NCI-H2081 treated with DMSO at 0.1 percent for 48 hours (cell line): ENCODE measurements at regions not wholly inside any gene's neighbourhood (a gene's known extent, or its start where the extent isn't known, plus 50 kb on each side); places are given as distances from the start of the nearest gene placed in this dataset.
A peak's percentile ranks its signal among the peaks of the same experiment; 100 is the strongest.
"Not testable (repeated sequence)": the region's sequence is repeated elsewhere in the genome, so short reads cannot be mapped to it uniquely, and the experiment has no call there.

Source experiments
- DNase-seq: peaks from one replicate; lab custom pipeline; 2025; lab: John Stamatoyannopoulos, UW

- DNase-seq, result not testable (repeated sequence)
Measured at GRCh38 chr2:166641516-166641915, 147.5 kb upstream of the SCN7A start.

DNA sequence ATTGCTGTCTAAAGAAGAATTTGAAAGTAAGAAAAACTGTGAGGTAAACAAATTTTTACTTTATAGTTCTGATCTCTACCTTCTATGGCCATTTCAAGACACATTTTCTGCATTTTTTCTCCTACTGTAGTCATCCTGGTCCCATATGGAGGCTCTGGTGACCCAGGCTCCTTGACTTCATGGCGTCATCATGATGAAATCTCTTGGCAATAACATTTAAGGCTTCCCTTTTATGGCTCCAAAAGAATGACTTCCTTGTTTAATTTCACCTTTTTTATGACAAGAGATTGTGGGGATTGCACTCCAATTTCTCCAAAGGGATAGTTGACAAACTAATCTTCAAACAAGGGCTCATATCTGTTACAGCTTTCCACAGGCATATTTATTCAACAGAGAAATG is 143.0 kb upstream of the SCN7A start:
- DNase-seq, result no peak

- DNase-seq, result no peak
Measured at GRCh38 chr2:166634706-166635105, 140.7 kb upstream of the SCN7A start.

- no peak for DNase-seq
Measured at GRCh38 chr2:166632616-166633015, 138.6 kb upstream of the SCN7A start.

- DNase-seq, result no peak
Measured at GRCh38 chr2:166628478-166629136, 134.6 kb upstream of the SCN7A start.

DNA sequence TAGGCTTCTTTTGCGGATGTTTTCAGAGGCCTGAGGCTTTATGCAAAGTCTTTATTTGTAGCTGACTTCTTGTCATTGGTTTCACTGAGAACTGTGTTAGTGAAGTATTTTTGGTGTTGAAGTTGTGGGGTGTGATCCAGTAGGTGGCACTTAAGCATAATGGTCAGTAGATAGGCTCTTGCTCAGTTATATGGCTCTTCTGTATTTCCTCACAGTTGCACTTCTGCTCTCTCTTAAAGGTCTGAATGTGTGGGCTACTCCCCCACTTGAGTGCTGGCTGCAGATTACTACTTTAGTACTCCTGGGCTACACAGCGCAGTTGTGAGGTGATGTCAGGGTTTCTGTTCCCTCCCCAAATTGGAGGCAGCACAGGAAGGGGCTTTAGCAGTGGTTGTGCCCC is 133.8 kb upstream of the SCN7A start:
- DNase-seq, result no peak

DNA sequence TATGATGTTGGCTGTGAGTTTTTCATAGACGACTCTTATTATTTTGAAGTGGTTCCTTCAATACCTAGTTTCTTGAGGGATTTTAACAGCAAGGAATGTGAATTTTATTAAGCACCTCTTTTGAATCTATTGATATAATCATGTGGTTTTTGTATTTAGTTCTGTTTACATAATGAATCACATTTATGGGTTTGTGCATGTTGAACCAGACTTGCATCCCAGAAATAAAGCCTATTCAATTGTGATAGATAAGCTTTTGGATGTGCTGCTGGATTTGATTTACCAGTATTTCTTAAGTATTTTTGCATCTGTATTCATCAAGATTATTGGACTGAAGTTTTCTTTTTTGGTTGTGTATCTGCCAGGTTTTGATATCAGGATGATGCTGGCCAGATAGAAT is 131.6 kb upstream of the SCN7A start:
- no peak for DNase-seq

GRCh38 chr2:166614503-166614902 is 120.5 kb upstream of the SCN7A start:
- peak; percentile 36 for DNase-seq

- DNase-seq, result no peak
Measured at GRCh38 chr2:166614029-166614428, 120.0 kb upstream of the SCN7A start.

- DNase-seq, result no peak
Measured at GRCh38 chr2:166613226-166613625, 119.2 kb upstream of the SCN7A start.

DNA sequence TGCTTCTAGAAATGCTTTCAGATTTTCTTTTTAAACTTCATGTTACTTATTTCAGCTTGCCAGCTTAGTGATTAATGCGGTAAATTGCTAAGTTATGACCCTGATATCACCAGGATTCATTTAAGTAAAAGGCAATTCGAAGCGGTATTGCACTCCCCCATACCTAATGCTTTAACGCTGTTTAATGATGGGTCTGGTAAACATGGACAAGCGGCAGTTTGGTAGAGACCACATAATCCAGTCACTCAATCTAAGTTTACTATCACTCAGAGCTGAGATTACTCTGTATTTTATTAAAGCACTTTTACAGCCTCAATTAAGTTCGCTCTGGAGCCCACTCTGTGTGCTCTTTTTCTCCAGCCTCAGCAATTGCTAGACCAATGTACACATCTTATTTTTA is 118.2 kb upstream of the SCN7A start:
- no peak for DNase-seq

DNA sequence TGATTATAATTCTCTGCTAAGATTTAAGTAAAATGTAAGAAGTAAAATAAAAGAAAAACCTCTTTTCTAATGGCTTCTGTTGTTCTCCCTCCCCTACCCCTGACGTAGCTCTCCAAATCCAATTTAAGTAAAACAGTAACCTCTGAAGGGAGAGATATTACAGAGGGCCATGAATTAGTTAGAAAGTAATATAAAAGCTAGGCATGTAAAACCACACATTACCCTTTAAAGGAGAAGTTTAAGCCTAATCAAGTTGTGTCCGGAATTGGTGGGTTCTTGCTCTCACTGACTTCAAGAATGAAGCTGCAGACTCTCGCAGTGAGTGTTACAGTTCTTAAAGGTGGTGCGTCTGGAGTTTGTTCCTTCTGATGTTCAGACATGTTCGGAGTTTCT is 116.9 kb upstream of the SCN7A start:
- DNase-seq, result no peak

DNA sequence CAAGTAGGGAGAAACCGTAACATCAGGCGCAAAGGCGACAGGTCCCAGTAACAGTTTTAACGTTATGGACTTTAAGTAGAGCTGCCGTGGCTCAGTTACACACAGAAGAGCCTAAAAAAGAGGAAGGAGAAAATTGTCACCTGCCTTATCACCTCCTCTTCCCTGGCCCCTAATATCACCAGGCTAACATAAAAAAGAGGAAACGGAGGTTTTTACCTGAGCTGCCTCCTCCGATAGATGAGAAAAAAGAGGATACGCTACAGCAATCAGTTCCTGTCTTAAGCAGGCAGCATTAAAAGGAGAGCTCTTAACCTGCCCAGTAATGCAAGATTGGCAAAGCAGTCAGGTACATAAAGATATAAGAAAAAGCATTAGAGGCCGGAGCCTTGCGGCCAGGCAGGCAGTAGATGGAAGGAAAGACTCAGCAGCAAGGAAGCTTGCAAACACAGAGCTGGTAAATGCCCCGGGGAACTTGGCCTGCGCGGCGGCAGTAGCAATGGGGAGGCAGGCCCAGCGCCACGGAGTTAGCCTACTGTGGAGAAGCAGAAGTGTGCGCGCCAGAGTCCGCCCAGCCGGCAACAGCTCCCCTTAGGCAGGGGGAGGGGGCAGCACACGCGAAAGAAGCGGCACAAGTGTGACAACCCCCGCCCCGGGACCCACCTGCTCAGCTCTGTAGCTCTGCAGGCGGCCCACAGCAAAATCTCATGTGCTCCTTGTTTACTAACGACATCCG is 116.3 kb upstream of the SCN7A start:
- no peak for DNase-seq

- no peak for DNase-seq
Measured at GRCh38 chr2:166609183-166609959, 115.3 kb upstream of the SCN7A start.

GRCh38 chr2:166607880-166608279 is 113.8 kb upstream of the SCN7A start:
- no peak for DNase-seq

GRCh38 chr2:166593403-166593802 is 99.4 kb upstream of the SCN7A start:
- no peak for DNase-seq

DNA sequence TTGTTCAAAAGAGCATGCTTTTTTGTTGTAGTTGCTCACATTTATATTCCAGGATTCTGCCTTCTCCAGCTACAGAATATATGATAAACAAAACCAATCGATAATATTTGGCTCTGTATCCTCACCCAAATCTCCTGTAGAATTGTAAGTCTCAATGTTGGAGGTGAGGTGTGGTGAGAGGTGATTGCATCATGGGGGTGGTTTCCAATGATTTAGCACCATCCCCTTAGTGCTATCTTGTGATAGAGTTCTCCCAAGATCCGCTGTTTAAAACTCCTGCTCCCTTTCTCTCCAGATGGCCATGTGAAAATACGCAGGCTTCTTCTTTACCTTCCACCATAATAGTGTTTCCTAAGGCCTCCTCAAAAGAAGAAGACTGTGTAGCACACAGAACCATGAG is 98.7 kb upstream of the SCN7A start:
- no peak for DNase-seq

- no peak for DNase-seq
Measured at GRCh38 chr2:166591226-166591625, 97.2 kb upstream of the SCN7A start.

GRCh38 chr2:166573391-166573790 is 79.3 kb upstream of the SCN7A start:
- DNase-seq, result no peak

DNA sequence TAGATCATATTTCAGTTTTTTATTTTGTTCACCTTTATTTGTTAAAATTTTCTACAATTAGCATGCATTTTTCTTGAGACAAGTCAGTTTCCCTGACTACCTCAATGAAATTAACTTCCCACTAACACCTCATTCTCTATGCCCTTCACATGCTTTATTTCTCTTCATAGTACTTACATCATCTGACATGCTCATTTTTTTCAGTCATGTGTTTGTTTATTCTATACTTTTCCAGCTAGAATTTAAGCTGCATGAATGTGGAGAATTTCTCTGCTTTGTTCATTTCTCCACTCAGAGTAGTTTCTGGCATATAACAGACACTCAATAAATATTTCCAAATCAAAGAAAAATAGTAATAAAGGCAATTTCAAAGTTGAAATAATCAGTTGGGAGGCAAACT is 78.9 kb upstream of the SCN7A start:
- no peak for DNase-seq

DNA sequence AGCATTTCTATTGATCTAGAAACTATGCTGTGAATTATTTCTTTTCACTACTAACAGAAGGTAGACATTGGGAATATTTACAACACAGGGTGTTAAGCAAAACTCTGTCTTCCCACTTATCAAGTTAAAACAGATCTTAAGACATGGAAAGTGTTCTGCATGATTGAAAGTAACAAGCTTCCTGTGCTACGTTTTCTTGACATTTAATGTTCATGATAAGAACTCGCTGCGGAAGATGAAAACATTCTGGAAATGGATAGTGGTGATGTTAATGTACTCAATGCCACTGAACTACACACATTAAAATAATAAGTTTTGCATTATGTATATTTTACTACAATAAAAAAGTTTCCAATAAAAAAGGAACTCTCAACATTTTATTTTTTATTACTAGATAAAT is 74.4 kb upstream of the SCN7A start:
- DNase-seq, result no peak

DNA sequence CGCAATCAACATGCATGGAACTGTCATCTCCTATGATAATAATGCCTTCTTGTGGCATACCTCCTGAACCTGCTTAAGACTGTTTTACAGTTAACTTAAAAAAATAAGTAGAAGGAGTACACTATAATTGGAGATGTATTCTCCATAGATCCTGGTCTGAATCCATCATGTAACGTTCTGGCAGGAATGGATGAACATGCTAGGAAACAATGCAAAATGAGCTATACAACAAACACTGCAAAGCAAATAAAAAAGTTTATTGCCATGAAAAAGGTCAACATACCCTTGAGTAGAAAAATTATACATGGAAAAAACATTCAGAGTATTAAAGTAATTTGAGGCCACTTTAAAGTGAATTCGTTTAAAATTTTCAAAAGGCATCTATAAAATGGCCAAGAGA is 71.5 kb upstream of the SCN7A start:
- no peak for DNase-seq

DNA sequence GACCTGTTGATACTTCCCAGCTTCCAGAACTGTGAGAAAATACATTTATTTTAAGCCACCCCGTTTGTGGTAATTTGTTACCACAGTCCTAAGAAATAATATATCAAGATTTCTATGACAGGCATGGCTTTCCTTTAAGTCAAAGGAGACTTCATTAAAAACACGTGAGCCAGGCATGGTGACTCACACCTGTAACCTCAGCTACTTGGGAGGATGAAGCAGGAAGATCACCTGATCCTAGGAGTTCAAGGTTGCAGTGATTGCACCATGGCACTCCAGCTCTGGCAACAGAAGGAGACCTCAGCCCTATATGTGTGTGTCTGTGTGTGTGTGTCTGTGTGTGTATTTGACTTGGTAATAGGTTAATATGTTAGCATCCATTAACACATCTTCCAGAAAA is 69.8 kb upstream of the SCN7A start:
- DNase-seq, result no peak
